ENCODE measurements at regions not wholly inside any gene's neighbourhood (a gene's known extent, or its start where the extent isn't known, plus 50 kb on each side); places are given as distances from the start of the nearest gene placed in this dataset.

DNA sequence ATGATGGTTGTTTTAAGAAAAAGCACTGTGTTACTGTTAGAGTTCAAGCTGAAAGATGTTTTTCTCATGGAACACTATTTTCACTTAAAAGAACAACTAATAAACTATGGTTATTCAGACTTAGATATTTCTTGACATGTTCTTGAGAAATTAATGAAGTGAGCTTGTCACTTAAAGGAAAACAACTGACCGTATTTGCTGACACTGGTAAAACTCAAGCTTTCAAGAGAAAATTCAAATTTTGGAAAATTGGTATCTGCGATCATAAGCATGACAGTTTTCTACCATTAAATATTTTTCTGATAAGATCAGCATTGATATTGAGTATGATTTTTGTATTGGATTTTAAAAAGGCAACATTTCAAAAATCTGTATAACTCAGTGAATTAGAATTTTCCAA, 549.5 kb upstream of the ACTRT1 start:
- H3K4me3 ChIP-seq (ENCODE audit: low read depth, low read length), result no peak overlapping the region
- TF ChIP-seq, protein P1, sequence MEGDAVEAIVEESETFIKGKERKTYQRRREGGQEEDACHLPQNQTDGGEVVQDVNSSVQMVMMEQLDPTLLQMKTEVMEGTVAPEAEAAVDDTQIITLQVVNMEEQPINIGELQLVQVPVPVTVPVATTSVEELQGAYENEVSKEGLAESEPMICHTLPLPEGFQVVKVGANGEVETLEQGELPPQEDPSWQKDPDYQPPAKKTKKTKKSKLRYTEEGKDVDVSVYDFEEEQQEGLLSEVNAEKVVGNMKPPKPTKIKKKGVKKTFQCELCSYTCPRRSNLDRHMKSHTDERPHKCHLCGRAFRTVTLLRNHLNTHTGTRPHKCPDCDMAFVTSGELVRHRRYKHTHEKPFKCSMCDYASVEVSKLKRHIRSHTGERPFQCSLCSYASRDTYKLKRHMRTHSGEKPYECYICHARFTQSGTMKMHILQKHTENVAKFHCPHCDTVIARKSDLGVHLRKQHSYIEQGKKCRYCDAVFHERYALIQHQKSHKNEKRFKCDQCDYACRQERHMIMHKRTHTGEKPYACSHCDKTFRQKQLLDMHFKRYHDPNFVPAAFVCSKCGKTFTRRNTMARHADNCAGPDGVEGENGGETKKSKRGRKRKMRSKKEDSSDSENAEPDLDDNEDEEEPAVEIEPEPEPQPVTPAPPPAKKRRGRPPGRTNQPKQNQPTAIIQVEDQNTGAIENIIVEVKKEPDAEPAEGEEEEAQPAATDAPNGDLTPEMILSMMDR (IDR thresholded peaks at IDR 0.05; ENCODE audit: control insufficient read depth, extremely low read depth, insufficient read depth), result no peak
- DNase-seq (ENCODE audit: low read depth), result no peak

DNA sequence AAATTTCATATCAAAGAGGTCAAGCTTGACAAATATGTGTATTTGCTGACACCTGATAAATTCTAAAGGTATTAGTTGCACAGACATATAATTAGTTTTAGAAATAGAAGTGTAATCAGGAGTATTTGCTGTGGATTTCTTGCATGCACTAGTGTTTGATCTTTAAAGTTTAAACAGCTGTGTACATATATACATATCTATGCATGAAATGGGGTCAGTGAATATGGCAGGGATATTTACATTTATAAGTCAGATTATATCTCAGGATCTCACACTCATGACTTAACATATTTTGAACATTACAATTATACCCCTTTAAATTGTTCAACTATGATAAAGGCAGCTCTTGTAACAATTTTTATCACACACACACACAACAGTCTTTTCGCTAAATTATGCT, 547.4 kb upstream of the ACTRT1 start:
- TF ChIP-seq, protein P1 (IDR thresholded peaks at IDR 0.05; ENCODE audit: control insufficient read depth, extremely low read depth, insufficient read depth), result no peak
- DNase-seq (ENCODE audit: low read depth), result peak; percentile 33
- no peak overlapping the region for H3K4me3 ChIP-seq (ENCODE audit: low read depth, low read length)

DNA sequence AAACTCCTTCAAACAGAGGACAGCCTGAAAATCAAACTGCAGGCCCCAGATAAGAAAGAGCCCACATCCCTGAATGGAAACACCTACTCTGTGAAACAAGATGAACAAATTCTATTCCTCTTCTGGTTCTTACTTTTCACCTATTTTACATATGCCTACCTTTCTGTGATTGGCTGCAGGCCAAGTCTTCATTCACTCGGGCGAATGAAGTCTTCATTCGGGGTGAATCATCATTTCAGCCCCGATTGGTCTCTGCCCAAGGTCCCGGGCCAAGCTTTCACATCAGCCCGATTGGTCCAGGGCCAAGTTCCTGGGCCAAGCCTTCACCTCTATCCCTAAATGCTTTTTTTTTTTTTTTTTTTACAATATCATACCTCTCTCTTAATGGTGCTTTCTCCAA, 529.8 kb upstream of the ACTRT1 start:
- H3K4me3 ChIP-seq (ENCODE audit: low read depth, low read length), result no peak overlapping the region
- TF ChIP-seq, protein P1 (IDR thresholded peaks at IDR 0.05; ENCODE audit: control insufficient read depth, extremely low read depth, insufficient read depth), result no peak
- DNase-seq (ENCODE audit: low read depth), result no peak

DNA sequence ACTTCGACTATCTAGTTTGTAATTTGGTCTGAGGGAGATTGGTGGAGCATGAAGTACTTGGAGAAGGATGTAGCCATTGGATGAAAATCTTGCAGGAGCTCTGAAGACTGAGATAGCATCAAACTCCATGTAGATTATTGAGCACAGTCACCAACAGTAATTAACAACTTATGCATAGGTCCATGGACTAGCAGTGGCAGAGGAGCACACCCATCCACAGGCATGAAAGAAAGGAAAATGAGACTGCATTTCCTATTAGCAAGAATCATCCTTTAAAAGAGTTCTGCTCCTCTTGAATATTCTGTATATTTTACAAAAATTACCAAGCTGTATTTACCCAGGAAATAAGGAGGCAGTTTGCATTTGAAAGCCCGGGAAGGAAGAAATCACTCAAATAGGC, 529.4 kb upstream of the ACTRT1 start:
- TF ChIP-seq, protein P1 (IDR thresholded peaks at IDR 0.05; ENCODE audit: control insufficient read depth, extremely low read depth, insufficient read depth), result no peak
- DNase-seq (ENCODE audit: low read depth), result no peak

DNA sequence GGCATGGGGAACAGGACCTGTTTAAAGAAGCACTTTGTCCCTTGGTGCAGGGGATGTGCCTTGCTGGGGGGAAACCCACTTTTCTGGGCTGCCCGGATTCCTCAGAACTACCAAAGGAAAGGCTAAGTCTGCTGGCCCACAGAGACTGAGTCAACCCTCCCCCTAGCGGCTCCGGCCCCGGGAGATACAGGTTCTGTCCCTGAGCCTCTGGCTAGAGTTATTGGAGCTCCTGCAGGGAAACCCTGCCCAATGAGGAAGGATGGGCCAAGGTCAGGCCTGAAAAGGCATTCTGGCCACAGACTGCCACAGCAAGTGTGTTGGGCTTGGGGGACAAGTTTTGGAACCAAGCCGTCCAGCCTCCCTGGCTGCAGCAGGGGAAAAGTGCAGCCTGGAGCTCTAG, 490.9 kb upstream of the ACTRT1 start:
- no peak for DNase-seq (ENCODE audit: low read depth)
- TF ChIP-seq, protein P1 (IDR thresholded peaks at IDR 0.05; ENCODE audit: control insufficient read depth, extremely low read depth, insufficient read depth), result no peak
- H3K4me3 ChIP-seq (ENCODE audit: low read depth, low read length), result no peak overlapping the region

More for the DNA sequence above, 529.4 kb upstream of the ACTRT1 start:
- no peak overlapping the region for H3K4me3 ChIP-seq (ENCODE audit: low read depth, low read length)

DNA sequence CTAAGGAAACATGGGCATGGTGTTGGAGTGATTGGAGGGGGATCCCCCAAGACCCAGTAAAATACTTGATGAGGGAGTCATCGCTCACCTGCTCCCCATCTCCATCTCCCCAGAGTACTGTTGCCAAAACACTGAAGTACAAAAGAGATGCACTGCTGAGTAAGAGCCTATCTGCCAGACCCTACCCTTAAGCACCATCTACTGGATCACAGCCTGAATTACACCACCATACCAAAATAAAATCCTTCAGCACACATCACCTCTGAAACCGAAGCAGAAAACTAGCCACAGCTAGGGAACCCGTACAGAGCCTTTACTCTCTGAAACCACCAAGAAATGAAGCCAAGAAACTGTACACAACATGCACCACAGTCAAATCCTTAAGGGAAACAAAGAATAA, 466.3 kb upstream of the ACTRT1 start:
- TF ChIP-seq, protein P1 (IDR thresholded peaks at IDR 0.05; ENCODE audit: control insufficient read depth, extremely low read depth, insufficient read depth), result peak; percentile 51
- peak; percentile 11 for DNase-seq (ENCODE audit: low read depth)
- H3K4me3 ChIP-seq (ENCODE audit: low read depth, low read length), result no peak overlapping the region

DNA sequence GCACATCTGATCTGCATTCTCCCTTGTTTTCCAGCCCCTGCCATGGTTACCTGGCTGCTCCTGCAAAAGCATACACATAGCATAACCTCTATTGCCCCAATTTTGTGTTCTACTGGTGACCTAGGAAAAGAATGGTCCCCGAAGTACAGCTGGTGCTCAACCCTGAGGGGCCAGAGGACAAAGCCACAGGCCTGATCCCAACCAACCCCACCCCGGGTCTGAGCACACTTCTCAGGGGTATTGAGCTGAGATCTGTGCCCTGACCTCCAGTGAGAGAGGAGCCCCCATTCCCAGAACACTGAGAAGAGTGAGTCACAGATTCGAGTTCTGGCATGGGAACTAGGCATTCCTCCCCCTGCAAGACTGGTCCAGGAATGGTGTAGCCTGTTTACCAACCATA, 465.5 kb upstream of the ACTRT1 start:
- no peak for DNase-seq (ENCODE audit: low read depth)
- TF ChIP-seq, protein P1 (IDR thresholded peaks at IDR 0.05; ENCODE audit: control insufficient read depth, extremely low read depth, insufficient read depth), result no peak
- no peak overlapping the region for H3K4me3 ChIP-seq (ENCODE audit: low read depth, low read length)

All from LNCaP clone FGC (cell line).